ENCODE measurements at regions not wholly inside any gene's neighbourhood (a gene's known extent, or its start where the extent isn't known, plus 50 kb on each side); places are given as distances from the start of the nearest gene placed in this dataset.
A peak's percentile ranks its signal among the peaks of the same experiment; 100 is the strongest.
"Not testable (repeated sequence)": the region's sequence is repeated elsewhere in the genome, so short reads cannot be mapped to it uniquely, and the experiment has no call there.

DNA sequence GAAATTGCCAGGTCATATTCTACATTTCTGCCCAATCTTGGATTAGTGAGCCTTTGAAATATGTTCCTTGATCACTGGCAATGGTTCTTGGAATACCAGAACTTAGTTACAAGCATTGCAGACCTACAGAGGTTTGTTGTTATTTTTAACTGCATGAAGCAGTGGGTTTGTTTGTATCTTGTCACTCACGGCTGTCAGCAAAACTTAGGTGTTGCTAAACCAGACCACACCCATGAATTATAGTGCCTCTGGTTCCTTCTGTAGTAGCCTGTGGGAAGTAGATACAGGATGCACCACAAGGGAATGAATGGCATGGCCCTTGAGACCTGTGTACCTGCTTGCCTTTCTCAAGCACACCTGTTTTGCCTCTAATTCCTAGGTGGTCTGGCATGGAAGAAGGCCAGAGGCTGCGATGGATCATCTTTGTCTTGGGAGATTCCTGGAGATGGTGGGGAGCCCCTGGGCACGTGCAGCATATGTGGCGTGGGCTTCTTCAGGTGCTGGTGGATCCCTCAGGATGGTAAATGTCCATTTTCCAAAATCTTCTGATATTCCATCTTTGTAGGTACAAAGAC lies 138.8 kb downstream of the SNRPN start:
- intact Hi-C loops (cut with DNase I) = no loop called here
- Histone ChIP-seq H3K27me3 (no peaks in the 10 kb centered on the region), H3K27ac (no peak overlapping the region), H3K4me1 (no peaks in the 10 kb centered on the region), H3K4me3 (no peak overlapping the region), H3K9me3 (peaks cover 25% of the 10 kb centered on the region), H3K36me3 (peaks cover 0 to 89% of the 10 kb centered on the region in 2 donors)
- TF ChIP-seq POLR2AphosphoS5 (IDR thresholded peaks at IDR 0.05; ENCODE audit: insufficient read depth in 1 of 2, low read depth in 1 of 2) (no peak), POLR2A (IDR thresholded peaks at IDR 0.05) (no peak)
- TF ChIP-seq, protein P1, sequence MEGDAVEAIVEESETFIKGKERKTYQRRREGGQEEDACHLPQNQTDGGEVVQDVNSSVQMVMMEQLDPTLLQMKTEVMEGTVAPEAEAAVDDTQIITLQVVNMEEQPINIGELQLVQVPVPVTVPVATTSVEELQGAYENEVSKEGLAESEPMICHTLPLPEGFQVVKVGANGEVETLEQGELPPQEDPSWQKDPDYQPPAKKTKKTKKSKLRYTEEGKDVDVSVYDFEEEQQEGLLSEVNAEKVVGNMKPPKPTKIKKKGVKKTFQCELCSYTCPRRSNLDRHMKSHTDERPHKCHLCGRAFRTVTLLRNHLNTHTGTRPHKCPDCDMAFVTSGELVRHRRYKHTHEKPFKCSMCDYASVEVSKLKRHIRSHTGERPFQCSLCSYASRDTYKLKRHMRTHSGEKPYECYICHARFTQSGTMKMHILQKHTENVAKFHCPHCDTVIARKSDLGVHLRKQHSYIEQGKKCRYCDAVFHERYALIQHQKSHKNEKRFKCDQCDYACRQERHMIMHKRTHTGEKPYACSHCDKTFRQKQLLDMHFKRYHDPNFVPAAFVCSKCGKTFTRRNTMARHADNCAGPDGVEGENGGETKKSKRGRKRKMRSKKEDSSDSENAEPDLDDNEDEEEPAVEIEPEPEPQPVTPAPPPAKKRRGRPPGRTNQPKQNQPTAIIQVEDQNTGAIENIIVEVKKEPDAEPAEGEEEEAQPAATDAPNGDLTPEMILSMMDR (IDR thresholded peaks at IDR 0.05) = no peak
- peak in 1 of 2 donors; percentile 77 for DNase-seq (ENCODE audit: extremely low spot score in 2 of 2)

DNA sequence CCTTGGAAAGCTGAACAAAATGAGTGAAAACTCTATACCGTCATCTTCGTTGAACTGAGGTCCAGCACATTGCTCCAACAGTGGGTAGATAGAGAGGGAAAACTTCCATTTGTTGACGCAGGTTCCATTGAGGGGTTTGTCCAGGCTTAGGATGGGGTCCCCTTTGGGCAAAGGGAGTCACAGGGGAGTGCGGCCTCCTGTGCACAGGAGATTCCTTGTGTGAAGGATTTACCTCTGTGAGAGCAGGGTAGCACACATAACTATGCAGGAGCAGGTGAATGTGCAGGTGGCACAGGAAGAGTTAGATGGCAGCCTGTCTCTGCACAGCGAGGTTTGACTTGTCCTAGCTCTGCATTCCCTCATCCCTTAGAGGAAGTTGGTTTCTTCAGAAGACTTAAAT lies 139.3 kb downstream of the SNRPN start:
- intact Hi-C loops (cut with DNase I) = no loop called here
- peaks cover 24% of the 10 kb centered on the region for H3K9me3 ChIP-seq
- peak in 1 of 2 donors; percentile 65 for DNase-seq (ENCODE audit: extremely low spot score in 2 of 2)

DNA sequence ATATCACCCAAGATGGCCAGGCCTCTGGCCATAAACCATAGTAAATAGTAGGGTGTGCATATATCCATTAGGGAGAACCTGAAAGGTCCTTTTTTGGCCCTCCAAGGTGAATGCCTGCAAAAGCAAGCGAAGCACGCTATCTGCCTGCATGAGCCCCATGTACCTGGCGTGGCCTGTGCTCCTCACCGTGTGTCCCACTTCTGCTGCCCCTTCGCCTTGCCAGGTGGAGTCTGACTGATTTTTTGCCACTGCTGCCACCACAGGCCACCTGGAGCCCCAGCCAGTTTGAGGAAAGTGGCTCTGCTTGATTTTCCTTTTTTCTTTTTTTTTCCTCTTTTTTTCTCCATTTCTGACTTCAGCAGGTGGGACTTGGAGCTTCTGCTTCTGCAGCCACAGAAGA lies 139.7 kb downstream of the SNRPN start:
- TF ChIP-seq POLR2A (IDR thresholded peaks at IDR 0.05) (no peak), POLR2AphosphoS5 (IDR thresholded peaks at IDR 0.05; ENCODE audit: insufficient read depth in 1 of 2, low read depth in 1 of 2) (no peak)
- TF ChIP-seq, protein P1 (IDR thresholded peaks at IDR 0.05) = no peak
- Histone ChIP-seq H3K36me3 (peaks cover 6 to 89% of the 10 kb centered on the region in 2 donors), H3K27me3 (no peaks in the 10 kb centered on the region), H3K9me3 (peaks cover 22% of the 10 kb centered on the region), H3K4me3 (no peak overlapping the region), H3K4me1 (no peaks in the 10 kb centered on the region), H3K27ac (no peak overlapping the region)
- no peak for DNase-seq (ENCODE audit: extremely low spot score in 2 of 2)
- intact Hi-C loops (cut with DNase I) = no loop called here

More for the DNA sequence above, 139.3 kb downstream of the SNRPN start:
- H3K27me3 ChIP-seq = no peaks in the 10 kb centered on the region
- TF ChIP-seq, protein P1 (IDR thresholded peaks at IDR 0.05) = no peak
- TF ChIP-seq POLR2A (IDR thresholded peaks at IDR 0.05) = no peak
- no peak for TF ChIP-seq POLR2AphosphoS5 (IDR thresholded peaks at IDR 0.05; ENCODE audit: insufficient read depth in 1 of 2, low read depth in 1 of 2)
- H3K36me3 ChIP-seq = peaks cover 4 to 89% of the 10 kb centered on the region in 2 donors
- H3K4me1 ChIP-seq = no peaks in the 10 kb centered on the region
- no peak overlapping the region for H3K4me3 ChIP-seq
- H3K27ac ChIP-seq = no peak overlapping the region

DNA sequence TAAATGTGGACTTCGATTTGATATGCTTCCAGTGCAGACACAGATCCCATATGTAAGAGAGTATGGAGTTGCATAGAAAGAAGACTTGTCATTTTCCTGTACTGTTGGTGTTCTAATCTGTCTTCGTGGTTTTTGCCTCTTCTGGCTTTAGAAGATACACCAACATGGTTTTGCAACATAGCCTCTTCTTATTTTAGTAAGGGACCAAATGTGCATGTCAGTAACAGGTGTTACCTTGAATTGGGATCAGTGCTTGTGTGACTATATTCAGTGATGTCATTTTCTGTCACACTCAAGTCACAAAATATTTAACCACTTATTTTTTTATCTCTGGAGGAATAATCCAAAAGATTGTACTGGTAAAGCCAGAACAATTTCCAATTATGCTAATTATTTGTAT lies 140.4 kb downstream of the SNRPN start:
- DNase-seq (ENCODE audit: extremely low spot score in 2 of 2) = no peak
- no peak overlapping the region for H3K27ac ChIP-seq
- no peaks in the 10 kb centered on the region for H3K4me1 ChIP-seq
- H3K27me3 ChIP-seq = no peaks in the 10 kb centered on the region
- intact Hi-C loops (cut with DNase I) = no loop called here
- H3K4me3 ChIP-seq = no peak overlapping the region
- H3K9me3 ChIP-seq = peaks cover 19% of the 10 kb centered on the region
- TF ChIP-seq, protein P1 (IDR thresholded peaks at IDR 0.05) = no peak
- no peak for TF ChIP-seq POLR2A (IDR thresholded peaks at IDR 0.05)
- TF ChIP-seq POLR2AphosphoS5 (IDR thresholded peaks at IDR 0.05; ENCODE audit: insufficient read depth in 1 of 2, low read depth in 1 of 2) = no peak
- peaks cover 6 to 89% of the 10 kb centered on the region in 2 donors for H3K36me3 ChIP-seq

DNA sequence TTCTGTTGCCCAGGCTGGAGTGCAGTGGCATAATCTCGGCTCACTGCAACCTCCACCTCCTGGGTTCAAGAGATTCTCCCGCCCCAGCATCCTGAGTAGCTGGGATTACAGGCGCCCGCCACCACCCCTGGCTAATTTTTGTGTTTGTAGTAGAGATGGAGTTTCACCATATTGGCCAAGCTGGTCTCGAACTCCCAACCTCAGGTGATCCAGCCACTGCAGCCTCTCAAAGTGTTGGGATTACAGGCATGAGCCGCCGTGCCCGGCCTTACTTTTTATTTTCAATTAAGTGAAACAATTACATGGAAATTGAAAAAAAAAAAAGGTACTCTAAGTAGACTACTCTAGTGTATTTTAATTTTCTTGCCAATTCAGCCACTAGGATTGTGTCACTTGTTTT lies 145.2 kb downstream of the SNRPN start:
- DNase-seq (ENCODE audit: extremely low spot score in 2 of 2); H3K4me1 ChIP-seq; H3K4me3 ChIP-seq; H3K27me3 ChIP-seq; intact Hi-C loops (cut with DNase I); H3K27ac ChIP-seq: not testable (repeated sequence)
- peaks cover 12 to 87% of the 10 kb centered on the region in 2 donors for H3K36me3 ChIP-seq
- peaks cover 17% of the 10 kb centered on the region for H3K9me3 ChIP-seq

Data from vagina (tissue), 2 donors.